HG03457 (cell line): ENCODE measurements at regions not wholly inside any gene's neighbourhood (a gene's known extent, or its start where the extent isn't known, plus 50 kb on each side); places are given as distances from the start of the nearest gene placed in this dataset.
A peak's percentile ranks its signal among the peaks of the same experiment; 100 is the strongest.
"Not testable (repeated sequence)": the region's sequence is repeated elsewhere in the genome, so short reads cannot be mapped to it uniquely, and the experiment has no call there.

Experiments
- ATAC-seq: cut with Tn5 transposase; IDR thresholded peaks from one replicate; pipeline ENCODE4 v1.9.1; 2021; ENCODE audit warnings: moderate number of reproducible peaks; ENCODE audit not compliant: unreplicated experiment

DNA sequence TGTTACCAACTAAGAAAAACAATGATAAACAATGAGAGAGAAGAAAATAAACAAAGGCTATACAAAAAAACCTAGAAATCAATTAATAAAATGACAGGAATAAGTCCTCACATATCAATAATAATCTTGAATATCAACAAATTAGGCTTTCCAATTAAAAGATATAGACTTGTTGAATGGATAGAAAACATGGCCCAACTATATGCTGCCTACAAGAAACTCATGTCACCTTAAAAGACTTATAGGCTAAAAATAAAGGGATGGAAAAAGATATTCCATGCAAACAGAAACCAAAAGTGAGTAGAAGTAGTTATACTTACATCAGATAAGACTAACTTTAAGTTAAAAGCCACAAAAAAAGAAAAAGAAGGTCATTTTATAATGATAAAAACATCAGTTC lies 183.9 kb downstream of the MYRFL start:
- no peak for ATAC-seq

DNA sequence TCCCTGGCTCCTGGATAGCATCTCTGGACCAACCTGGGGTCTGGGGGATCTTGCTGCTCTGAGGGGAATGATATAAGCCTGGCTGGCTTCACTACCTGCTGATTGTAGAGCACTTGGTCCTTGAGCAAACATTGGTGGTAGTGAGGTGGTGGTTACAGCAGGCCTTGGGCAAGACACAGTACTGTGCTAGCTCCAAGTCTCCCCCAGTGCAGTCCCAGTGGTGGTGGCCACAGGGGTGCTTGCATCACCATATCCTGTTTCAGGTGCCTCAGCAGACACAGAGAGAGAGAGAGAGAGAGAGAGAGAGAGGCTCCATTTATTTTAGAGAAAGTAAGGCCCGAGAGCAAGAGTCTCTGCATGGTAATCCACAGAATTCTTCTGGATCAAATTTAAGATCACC lies 186.3 kb downstream of the MYRFL start:
- ATAC-seq, result no peak

DNA sequence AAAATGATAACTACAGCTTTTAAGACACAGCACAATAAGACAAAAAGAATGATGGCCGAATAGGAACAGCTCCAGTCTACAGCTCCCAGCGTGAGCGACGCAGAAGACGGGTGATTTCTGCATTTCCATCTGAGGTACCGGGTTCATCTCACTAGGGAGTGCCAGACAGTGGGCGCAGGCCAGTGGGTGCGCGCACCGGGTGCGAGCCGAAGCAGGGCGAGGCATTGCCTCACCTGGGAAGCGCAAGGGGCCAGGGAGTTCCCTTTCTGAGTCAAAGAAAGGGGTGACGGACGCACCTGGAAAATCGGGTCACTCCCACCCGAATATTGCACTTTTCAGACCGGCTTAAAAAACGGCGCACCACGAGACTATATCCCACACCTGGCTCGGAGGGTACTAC lies 188.0 kb downstream of the MYRFL start:
- ATAC-seq, result not testable (repeated sequence)

DNA sequence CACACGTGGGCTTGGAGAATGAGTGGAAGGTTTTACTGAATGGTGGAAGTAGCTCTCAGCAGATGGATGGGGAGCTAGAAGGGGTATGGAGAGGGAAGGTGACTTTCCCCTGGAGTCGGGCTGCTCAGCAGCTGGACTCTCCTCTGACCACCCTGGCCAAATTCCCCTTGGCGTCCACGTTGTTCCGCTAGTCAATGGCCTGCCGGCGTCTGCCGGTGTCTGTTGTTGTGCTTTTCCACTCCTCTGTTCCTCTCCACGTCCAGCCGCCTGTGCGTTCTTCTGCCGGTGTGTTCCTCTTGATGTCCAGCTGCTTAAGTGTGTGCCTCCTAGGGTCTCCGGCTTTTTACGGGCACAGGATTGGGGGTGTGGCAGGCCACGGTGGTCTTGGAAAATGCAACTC lies 203.5 kb downstream of the MYRFL start:
- ATAC-seq, result no peak

DNA sequence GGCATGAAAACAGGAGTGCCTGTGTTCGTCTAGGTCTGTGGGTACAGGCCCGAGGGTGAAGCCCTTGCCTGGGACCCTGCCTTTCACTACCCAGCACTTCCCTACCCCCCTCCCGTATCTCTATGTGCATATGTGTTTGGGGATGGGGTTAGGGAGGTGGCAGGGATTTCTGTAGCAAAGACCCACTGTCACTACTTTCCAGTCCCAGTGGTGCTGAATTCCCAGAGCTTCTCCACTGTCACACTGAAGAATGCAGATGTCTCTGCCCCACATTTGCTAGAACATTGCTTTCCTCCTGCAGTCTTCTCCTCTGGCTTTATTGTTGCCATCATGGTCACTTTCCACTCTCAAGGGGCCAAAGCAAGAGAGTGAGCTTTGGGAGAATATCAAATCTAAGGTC lies 203.9 kb downstream of the MYRFL start:
- ATAC-seq, result no peak

DNA sequence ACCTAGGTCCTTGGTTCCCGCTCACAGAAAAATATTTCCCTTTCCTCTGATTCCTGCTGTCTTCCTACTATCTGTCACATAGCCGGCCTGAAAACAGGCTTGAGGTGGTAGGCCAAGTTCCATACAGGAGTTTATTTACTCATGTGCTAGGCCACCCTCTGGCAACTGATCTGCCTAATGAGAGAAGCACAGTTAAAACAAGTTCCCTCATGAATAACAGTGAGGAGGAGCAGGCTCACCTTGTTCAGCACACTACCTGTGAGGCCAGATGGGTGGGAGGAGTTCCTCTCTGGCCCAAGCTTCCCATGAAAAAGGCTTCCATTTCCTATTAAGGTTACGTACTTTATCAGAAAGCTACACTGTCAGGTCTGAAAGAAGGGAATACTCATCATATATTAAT lies 206.0 kb downstream of the MYRFL start:
- no peak for ATAC-seq

DNA sequence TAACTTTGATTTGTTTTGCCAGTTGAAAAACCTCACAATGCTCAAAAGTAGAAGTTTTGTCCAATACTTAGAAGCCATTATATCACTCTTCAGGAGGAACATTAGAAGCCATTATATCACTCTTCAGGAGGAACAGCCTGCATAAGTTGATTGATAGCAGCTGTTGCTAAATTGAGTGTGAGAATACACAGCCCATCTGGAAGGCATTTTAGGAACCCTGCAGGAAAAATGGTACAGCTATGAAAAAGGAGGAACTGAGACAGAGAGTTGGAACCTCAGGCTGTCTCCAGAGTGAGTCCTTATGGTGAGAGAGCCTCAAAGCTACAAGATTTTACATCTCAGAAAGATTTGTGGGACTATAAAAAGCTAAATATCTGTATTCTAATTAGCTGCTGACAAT lies 207.0 kb downstream of the MYRFL start:
- no peak for ATAC-seq

DNA sequence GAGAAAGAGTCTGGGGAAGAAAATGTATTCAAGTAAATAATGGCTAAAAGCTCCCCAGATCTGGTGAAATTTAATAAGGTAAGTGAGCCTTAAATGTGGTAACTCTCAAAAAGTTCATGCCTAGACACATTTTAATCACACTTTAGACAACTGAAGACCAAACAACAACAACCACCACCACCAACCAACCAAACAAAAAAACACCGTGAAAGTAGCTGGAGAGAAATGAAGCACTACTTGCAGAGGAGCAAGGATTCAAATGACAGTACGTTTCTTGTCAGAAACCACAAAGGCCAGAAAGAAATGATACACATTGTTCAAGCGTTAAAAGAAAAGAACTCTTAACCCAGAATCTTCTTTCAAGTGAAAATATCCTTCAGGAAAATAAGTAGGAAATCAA lies 208.3 kb downstream of the MYRFL start:
- no peak for ATAC-seq

DNA sequence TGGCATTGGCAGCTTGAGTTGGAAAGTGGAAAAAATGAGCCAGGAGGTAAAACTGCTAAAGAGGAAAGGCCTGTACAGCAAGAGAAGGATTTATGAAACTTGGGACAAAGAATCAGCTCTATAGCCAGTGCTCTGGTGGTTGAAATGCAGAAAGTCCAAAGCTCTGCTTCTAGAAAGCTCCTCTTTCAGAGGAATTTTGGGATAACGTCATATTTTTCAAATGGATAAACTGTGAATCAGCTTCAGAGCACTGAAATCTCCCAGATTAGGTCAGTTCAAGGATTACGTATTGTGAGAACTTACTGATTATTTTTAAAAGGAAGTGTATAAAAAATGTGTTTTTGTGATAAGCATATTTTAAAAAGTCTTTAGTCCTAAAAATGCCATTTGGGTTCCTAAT lies 203.1 kb upstream of the CNOT2 start:
- ATAC-seq, result no peak

DNA sequence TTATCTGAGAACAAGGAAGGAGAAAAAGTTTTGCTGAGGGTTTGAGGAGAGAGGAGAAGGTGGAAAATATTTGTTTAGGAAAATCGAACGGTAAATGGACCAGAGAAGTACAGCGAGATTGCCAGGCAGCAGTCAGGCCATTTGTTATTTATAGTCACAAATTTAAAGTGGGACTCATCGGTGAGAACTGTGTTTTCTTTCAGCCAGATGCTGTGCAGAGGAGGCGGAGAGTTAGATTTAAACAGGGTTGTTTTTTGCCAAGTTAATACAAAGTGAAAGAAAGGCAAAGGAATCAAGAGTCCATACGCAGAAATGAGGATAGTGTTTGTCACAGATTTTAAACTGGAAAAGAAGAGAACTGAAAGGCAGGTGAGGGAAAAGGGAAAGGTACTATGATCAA lies 200.6 kb upstream of the CNOT2 start:
- ATAC-seq, result no peak

DNA sequence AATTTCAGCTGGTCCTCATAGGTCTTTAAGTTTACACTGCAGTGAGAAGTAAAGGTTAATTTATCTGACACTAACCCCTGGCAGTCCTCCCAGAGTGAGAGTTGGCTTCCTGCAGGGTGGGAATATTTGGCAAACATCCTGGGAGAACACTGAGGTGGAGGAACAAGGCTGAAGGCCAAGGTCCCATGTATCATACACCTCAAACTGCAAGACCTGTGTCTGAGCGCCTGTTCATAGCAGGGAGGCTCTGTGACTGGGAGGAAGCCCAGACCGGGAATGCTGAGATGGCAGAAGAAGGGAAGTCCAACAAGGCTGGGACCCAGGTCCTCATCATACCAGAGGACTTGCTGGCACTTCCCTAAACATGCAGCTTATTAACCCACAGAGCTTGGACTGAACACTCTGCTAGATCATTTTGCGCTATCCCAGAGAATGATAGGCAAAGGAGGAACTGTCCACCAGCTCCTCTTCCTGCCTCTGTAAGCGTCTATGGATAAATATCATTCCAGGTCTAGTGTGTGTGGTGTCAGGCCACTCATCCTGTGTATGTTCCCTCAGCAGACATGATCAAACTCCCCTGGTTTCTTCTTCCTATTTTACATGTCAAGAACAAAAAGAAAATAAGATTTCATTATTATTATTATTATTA lies 199.6 kb upstream of the CNOT2 start:
- ATAC-seq, result no peak

DNA sequence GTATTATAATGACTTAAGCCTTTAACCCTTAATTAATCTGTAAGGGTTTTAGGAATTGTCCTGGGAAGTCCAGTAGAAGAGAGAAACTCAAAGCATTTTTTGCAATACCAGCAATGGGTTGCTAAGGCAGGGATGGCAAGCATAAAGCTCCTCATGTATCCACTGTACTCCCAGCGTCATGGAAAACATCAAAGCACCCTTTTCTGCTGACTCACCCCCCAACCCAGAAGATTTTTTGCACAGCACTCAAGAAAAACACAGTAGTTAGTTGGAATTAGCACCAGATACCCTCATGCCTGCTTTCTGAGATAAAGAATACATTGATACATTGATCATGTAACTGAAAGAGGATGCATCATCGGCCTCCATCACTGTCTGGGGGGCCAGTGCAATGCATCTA lies 199.1 kb upstream of the CNOT2 start:
- ATAC-seq, result no peak

DNA sequence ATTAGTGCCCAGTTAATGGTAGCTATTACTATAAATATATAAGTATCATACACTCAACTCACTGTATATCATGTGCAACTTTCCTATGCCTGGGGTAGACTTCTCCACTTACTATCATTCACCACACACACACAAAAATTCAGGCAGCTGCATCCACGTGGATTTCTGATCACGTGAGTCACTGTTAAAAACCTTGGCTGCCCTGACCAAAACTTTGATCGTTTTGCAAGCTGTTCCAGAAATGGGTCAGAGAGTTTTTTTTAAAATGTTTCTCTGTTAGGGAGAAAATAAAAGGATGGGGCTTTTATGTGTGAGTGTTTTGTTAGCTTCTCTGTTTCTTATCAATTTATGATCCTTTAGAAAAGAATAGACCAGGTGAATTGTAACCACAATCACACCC lies 198.2 kb upstream of the CNOT2 start:
- ATAC-seq, result no peak

DNA sequence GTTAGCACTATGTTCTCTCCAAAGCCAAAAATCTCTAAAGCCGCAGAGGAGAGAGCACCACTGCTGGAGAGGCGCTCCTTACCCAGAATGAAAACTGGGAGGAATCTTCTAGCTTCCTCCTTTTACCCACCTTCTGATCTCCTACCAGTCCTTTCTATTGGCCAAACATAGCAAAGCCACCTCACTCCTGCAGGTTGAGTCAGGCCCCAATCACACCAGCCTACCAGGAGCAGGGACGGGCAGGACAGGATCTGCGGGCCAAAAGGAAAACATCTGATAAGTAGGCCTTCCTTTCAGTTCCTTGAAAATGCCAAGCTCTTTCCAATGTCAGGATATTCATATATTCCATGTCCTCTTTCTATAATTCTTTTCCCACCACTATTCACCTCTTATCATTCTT lies 197.7 kb upstream of the CNOT2 start:
- no peak for ATAC-seq

DNA sequence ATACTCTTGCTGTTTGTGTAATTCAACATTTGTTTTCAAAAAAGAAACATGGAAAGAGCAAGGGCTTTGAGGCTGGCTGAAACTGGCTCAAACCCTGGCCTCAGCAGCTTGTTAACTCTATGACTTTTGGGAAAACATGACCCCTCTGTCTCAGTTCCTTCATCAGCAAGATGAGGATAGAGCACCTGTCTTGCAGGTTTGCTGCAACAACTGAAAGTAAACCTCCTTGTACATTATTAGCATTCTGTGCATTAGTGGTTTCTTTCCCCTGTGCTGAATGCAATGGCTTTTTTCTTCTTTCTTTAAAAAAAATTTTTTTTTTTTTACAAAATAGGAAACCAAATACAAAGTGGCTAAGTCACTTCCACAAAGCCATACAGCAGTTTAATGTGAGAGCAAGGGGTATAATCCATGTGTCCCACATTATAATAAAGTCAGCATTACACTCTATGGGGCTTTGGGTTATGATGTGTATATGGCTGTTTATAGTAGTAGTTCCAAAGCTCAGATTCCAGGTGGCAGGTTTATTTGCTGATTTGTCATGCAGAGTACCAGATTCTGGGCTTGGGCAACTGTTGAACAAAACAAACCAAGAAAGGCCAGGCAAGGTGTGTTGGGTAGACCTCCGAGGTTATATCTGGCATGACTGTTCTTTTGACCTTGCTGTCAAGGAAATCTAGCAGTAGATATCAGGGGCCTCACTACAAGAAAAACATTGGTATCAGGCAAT lies 194.5 kb upstream of the CNOT2 start:
- ATAC-seq, result no peak

DNA sequence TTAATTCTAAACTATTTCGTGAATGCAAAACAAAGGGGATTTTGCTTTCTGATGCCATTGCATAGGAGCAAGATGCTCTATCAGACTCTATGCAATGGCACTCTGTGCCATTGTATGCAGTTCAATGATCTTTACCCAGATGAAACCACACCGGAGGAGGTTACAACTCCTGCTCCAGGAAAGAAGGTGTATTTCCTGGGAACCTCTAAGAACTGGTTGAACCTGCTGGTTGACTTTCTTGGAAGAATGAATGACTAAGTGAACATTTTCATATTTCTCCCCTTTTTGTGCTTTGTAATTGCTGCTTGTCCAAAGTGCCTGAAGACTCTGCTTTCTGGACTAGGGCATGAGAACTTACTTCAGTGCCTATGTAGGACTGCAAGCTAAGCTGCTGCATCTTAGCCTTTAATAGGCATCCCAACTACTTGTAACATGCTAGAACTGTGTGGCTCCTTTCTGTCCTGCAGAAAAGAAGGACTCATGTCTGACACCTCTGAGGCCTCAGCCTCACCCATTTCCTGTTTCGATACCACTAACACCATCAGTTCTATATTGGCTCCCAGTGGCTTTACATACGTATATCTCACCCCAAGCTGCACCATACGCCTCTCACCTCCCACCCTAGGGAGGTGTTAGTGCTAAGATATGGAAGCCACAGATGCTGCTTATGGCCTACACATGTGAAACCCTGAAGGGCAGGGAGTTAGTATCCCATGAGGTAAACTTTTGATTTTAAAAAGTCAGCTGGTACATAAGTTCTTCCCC lies 193.5 kb upstream of the CNOT2 start:
- peak; percentile 87 for ATAC-seq

DNA sequence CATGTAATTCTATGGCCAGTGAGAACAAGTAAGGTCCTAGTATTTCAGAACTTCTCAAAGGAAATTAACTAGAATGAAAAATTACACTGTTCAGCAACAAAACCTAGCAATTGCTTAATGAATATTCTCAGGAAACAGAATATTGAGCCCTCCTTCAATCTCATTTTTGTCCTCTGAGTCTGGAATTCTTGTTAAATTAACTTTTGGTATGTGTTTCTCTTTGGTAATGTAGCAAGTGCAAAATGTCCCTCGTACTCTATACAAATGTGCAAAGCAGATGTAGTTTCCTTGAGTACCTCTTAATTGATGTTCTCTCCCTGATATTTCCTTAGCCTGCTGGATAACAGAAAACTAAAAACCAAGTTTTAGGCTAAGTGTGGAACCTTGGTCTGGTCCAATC lies 190.8 kb upstream of the CNOT2 start:
- no peak for ATAC-seq

DNA sequence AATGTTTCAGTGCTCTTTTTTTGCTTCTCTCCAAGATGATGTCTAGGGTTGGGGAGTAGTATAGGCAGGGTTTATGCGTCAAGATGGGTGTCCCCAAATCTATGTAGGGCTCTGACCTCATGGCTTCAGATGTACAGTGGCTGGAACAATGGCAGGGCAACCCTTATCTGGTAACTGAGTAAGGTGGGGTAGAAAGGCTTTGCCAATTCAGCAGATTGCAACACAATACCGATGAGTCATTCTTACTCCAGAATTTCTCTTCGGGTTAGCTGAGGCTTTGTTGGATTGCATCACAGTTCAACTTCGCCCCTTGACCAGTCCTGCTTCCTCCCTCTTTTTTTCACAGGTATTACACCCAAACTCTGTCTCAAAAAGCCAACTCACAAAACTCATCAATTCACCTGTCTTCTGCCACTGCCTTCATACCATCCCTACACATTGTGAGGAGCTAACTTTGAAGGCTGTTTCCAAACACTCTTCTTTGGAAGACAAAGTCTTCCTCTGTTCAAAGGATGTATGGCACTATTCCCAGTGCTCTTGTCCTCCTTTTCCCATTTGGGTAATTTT lies 190.2 kb upstream of the CNOT2 start:
- no peak for ATAC-seq

DNA sequence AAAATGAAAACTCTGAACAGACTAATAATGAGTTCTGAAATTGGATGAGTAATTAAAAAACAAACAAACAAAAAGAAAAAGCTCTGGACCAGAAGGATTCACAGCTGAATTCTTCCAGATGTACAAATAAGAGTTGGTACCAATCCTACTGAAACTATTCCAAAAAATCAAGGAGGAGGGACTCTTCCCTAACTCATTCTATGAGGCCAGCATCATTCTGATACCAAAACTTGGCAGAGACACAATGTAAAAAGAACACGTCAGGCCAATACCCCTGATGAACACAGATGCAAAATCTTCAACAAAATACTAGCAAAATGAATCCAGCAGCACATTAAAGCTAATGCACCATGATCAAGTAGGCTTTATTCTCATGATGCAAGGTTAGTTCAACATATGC lies 183.9 kb upstream of the CNOT2 start:
- ATAC-seq, result no peak

DNA sequence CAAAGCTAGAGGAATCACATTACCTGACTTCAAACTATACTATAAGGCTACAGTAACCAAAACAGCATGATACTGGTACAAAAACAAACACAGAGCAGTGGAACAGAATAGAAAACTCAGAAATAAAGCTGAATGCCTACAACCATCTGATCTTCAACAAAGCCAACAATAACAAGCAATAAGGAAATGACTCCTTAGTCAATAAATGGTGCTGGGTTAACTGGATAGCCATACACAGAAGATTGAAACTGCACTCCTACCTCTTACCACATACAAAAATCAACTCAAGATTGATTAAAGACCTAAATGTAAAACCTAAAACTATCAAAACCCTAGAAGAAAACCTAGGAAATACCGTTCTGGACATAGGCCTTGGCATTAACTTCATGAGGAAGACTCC lies 182.6 kb upstream of the CNOT2 start:
- no peak for ATAC-seq

DNA sequence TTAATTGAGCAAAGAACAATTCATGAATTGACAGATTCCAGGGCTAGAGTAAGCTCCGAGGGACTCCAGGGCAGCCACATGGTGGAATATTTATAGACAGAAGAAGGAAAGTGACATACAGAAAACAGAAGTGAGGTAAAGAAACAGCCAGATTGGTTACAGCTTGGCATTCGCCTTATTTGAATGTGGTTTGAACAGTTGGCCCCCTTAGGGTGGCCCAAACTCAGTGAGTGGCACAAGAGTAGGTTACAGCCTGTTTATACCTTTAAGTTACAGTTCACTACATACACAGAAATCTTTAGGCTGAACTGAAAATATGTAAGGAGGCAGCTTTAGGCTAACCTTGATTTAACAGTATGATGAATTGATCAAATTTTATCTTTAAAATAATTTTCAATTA lies 174.5 kb upstream of the CNOT2 start:
- no peak for ATAC-seq
